H1 (cell line): ENCODE measurements at regions not wholly inside any gene's neighbourhood (a gene's known extent, or its start where the extent isn't known, plus 50 kb on each side); places are given as distances from the start of the nearest gene placed in this dataset.
"Not testable (repeated sequence)": the region's sequence is repeated elsewhere in the genome, so short reads cannot be mapped to it uniquely, and the experiment has no call there.

Experiments used
- CTCF ChIA-PET: fragments of 300-600 bp; sonication (Branson Sonifier 250); formaldehyde crosslinking; loops from one replicate; lab custom pipeline; 2021; ENCODE audit not compliant: partially characterized antibody; lab: Charles Lee
- POLR2A ChIA-PET: fragments of 300-600 bp; sonication (Branson Sonifier 250); formaldehyde crosslinking; loops from one replicate; lab custom pipeline; 2021; ENCODE audit warnings: inconsistent platforms; ENCODE audit not compliant: partially characterized antibody; lab: Charles Lee
- DNase-seq, 2 experiments: peaks; one replicate each; pipeline versions ENCODE4 v3.0.0 to v3.0.0-alpha.2; 2010 to 2022; ENCODE audit warnings: low spot score in 2 of 2, low read depth in 1 of 2, mixed read lengths in 1 of 2
- FAIRE-seq: peaks from 2 replicates; lab custom pipeline; 2011; peaks lifted over from hg19 to GRCh38; lab: Jason Lieb, UNC
- H2AFZ ChIP-seq: 2 replicates; pipeline ENCODE4 v1.8.1; 2012; ENCODE audit warnings: low read length, inconsistent platforms
- H2AK5ac ChIP-seq: 2 replicates; pipeline ENCODE4 v1.6.1; 2013; ENCODE audit warnings: low read depth, low read length
- H2BK120ac ChIP-seq: replicated peaks from 2 replicates; pipeline ENCODE3; 2013; ENCODE audit warnings: low read depth, low read length, inconsistent platforms
- H2BK12ac ChIP-seq: 2 replicates; pipeline ENCODE4 v1.6.1; 2013; ENCODE audit warnings: low read depth, low read length
- H2BK15ac ChIP-seq: 2 replicates; pipeline ENCODE4 v1.6.1; 2013; ENCODE audit warnings: low read length
- H2BK20ac ChIP-seq: 2 replicates; pipeline ENCODE4 v1.6.1; 2013; ENCODE audit warnings: low read length
- H2BK5ac ChIP-seq: 2 replicates; pipeline ENCODE4 v1.6.1; 2013; ENCODE audit warnings: low read depth, low read length
- H3K14ac ChIP-seq: 2 replicates; pipeline ENCODE4 v1.6.1; 2013; ENCODE audit warnings: inconsistent platforms; ENCODE audit not compliant: insufficient read length
- H3K18ac ChIP-seq: 2 replicates; pipeline ENCODE4 v1.6.1; 2013; ENCODE audit warnings: low read length; ENCODE audit errors: extremely low read depth
- H3K23ac ChIP-seq: 2 replicates; pipeline ENCODE4 v1.6.1; 2013; ENCODE audit warnings: inconsistent platforms; ENCODE audit not compliant: insufficient read length
- H3K23me2 ChIP-seq: 2 replicates; pipeline ENCODE4 v1.6.1; 2013; ENCODE audit warnings: low read depth, low read length
- H3K27ac ChIP-seq: 2 replicates; pipeline ENCODE4 v1.6.1; 2011; ENCODE audit warnings: low read depth, low read length, inconsistent platforms
- H3K27me3 ChIP-seq, 4 experiments: replicated peaks in 1 of 4; 1 replicate in 1 of 4; 2 replicates in 3 of 4; pipeline versions ENCODE4 v1.6.1 to v1.8.1; 2011 to 2013; ENCODE audit warnings: low read length in 3 of 4, mild to moderate bottlenecking in 3 of 4, inconsistent platforms in 2 of 4, mixed read lengths in 2 of 4, moderate library complexity in 1 of 4; ENCODE audit not compliant: control insufficient read depth in 3 of 4, insufficient read depth in 3 of 4; ENCODE audit errors: extremely low read depth in 1 of 4
- H3K36me3 ChIP-seq, 4 experiments: 2 replicates each; pipeline versions ENCODE4 v1.6.1 to v1.8.1; 2011 to 2013; ENCODE audit warnings: mild to moderate bottlenecking in 4 of 4, low read length in 3 of 4, moderate library complexity in 2 of 4, control low read depth in 1 of 4, inconsistent platforms in 1 of 4; ENCODE audit not compliant: insufficient read depth in 4 of 4, control insufficient read depth in 2 of 4
- H3K4ac ChIP-seq: replicated peaks from 2 replicates; pipeline ENCODE3; 2013; ENCODE audit warnings: low read length, low read depth, mixed read lengths, inconsistent platforms; ENCODE audit not compliant: insufficient read length
- H3K4me1 ChIP-seq, 4 experiments: replicated peaks in 1 of 4; 1 replicate in 1 of 4; 2 replicates in 3 of 4; pipeline versions ENCODE4 v1.6.1 to v1.8.1; 2011 to 2013; ENCODE audit warnings: low read length in 3 of 4, inconsistent platforms in 2 of 4, mixed read lengths in 1 of 4; ENCODE audit not compliant: insufficient read depth in 4 of 4, control insufficient read depth in 3 of 4
- H3K4me2 ChIP-seq, 2 experiments: 2 replicates each; pipeline versions ENCODE4 v1.6.1 to v1.8.1; 2011 to 2013; ENCODE audit warnings: low read depth in 2 of 2, low read length in 2 of 2, control low read depth in 1 of 2, inconsistent platforms in 1 of 2, mild to moderate bottlenecking in 1 of 2; ENCODE audit not compliant: insufficient read depth in 1 of 2
- H3K4me3 ChIP-seq, 4 experiments: fragments of 200-600, 300-600 bp in 1 of 4; sonication (generic), shearing (Covaris generic), sonication (Bioruptor Twin) in 1 of 4; 2 replicates each; pipeline versions ENCODE4 v1.5.1 to v1.8.1; 2011 to 2016; ENCODE audit warnings: low read length in 4 of 4, low read depth in 3 of 4, control low read depth in 2 of 4, inconsistent platforms in 2 of 4, mild to moderate bottlenecking in 2 of 4, mixed read lengths in 1 of 4, moderate library complexity in 1 of 4; ENCODE audit not compliant: insufficient read depth in 2 of 4; ENCODE audit errors: extremely low read depth in 1 of 4
- H3K56ac ChIP-seq: replicated peaks from 2 replicates; pipeline ENCODE3; 2013; ENCODE audit warnings: low read depth, mild to moderate bottlenecking, mixed read lengths, low read length, inconsistent platforms; ENCODE audit not compliant: insufficient read length
- H3K79me1 ChIP-seq: 2 replicates; pipeline ENCODE4 v1.6.1; 2013; ENCODE audit warnings: low read depth, low read length, control low read depth
- H3K79me2 ChIP-seq, 2 experiments: 2 replicates each; pipeline versions ENCODE4 v1.6.1 to v1.8.1; 2012 to 2013; ENCODE audit warnings: low read length in 2 of 2, mild to moderate bottlenecking in 2 of 2, inconsistent platforms in 1 of 2; ENCODE audit not compliant: insufficient read depth in 2 of 2, control insufficient read depth in 1 of 2
- H3K9ac ChIP-seq, 4 experiments: replicated peaks in 1 of 4; 1 replicate in 1 of 4; 2 replicates in 3 of 4; pipeline versions ENCODE4 v1.6.1 to v1.8.1; 2011 to 2013; ENCODE audit warnings: low read depth in 3 of 4, low read length in 3 of 4, control low read depth in 2 of 4, mild to moderate bottlenecking in 2 of 4, moderate library complexity in 2 of 4, inconsistent platforms in 1 of 4; ENCODE audit errors: extremely low read depth in 1 of 4
- H3K9me3 ChIP-seq, 2 experiments: 2 replicates each; pipeline versions ENCODE4 v1.6.1 to v1.8.1; 2012 to 2013; ENCODE audit warnings: mild to moderate bottlenecking in 2 of 2, moderate library complexity in 2 of 2, control low read depth in 1 of 2, inconsistent platforms in 1 of 2, low read depth in 1 of 2, low read length in 1 of 2, mixed read lengths in 1 of 2; ENCODE audit not compliant: insufficient read depth in 2 of 2
- H4K20me1 ChIP-seq, 2 experiments: replicated peaks in 1 of 2; 2 replicates each; pipeline versions ENCODE3 to v1.8.1; 2011 to 2013; ENCODE audit warnings: inconsistent platforms in 2 of 2, low read length in 2 of 2, mild to moderate bottlenecking in 1 of 2; ENCODE audit not compliant: insufficient read depth in 2 of 2, control insufficient read depth in 1 of 2
- H4K5ac ChIP-seq: 2 replicates; pipeline ENCODE4 v1.6.1; 2013; ENCODE audit warnings: low read length, low read depth, mixed read lengths, inconsistent platforms; ENCODE audit not compliant: insufficient read length
- H4K8ac ChIP-seq: 2 replicates; pipeline ENCODE4 v1.8.0; 2013; ENCODE audit warnings: mild to moderate bottlenecking, moderate library complexity, low read length, inconsistent platforms; ENCODE audit not compliant: insufficient read depth; ENCODE audit errors: extremely low read depth
- H4K91ac ChIP-seq: replicated peaks from 2 replicates; pipeline ENCODE3; 2013; ENCODE audit warnings: low read length, mixed read lengths, inconsistent platforms; ENCODE audit not compliant: insufficient read length
- WGBS, 2 experiments: shearing (Covaris generic) in 1 of 2; methylation state at CpG; one replicate each; pipeline versions ENCODE4 v1.1.6 to v1.1.7; 2013 to 2015; ENCODE audit warnings: low lambda C conversion rate in 2 of 2, mixed read lengths in 2 of 2, inconsistent platforms in 1 of 2, low coverage in 1 of 2, missing lambda C conversion rate in 1 of 2; ENCODE audit not compliant: insufficient replicate concordance in 2 of 2, insufficient coverage in 1 of 2, insufficient read length in 1 of 2; ENCODE audit errors: extremely low coverage in 1 of 2, missing lambda C conversion rate in 1 of 2; 5-methylcytosine and 5-hydroxymethylcytosine counted together

DNA sequence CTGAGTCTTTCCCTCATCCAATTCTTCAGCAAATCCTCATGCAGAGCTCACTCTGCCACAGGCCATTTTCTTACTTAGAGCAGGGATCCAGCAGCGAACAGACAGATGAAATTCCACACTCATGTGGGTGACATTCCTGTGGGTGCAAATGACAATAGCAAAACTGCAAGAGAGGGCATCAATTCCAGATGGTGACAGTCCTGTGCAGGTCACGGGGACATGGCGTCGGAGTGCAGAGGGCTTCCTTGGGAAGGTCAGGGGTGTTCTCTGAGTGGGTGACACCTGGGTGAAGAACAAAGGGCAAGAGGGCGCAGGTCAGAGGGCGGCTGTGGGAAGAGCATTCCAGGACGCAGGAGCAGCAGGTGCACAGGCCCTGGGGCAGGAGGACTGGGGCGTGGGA lies 500.0 kb downstream of the PREX1 start:
- H2AFZ ChIP-seq, POLR2A ChIA-PET, H3K79me1 ChIP-seq, H3K4me1 ChIP-seq, H2BK120ac ChIP-seq, H2BK12ac ChIP-seq, FAIRE-seq, H3K27ac ChIP-seq, H3K79me2 ChIP-seq, H3K9ac ChIP-seq, H4K91ac ChIP-seq, H3K4ac ChIP-seq, H4K5ac ChIP-seq, H2BK20ac ChIP-seq, H4K8ac ChIP-seq, H2BK15ac ChIP-seq, H2BK5ac ChIP-seq, H3K27me3 ChIP-seq, H3K23ac ChIP-seq, H2AK5ac ChIP-seq, H3K4me2 ChIP-seq, H3K14ac ChIP-seq, DNase-seq, H3K56ac ChIP-seq, H3K36me3 ChIP-seq, H4K20me1 ChIP-seq, H3K18ac ChIP-seq, H3K4me3 ChIP-seq, H3K9me3 ChIP-seq, H3K23me2 ChIP-seq: not testable (repeated sequence)
- 97% methylated on average over 7 of the region's 8 CpGs; no CpG with 5 or more reads in 1 of the 2 experiments for WGBS, 2 experiments
- CTCF ChIA-PET: interaction anchor here (1.1 kb wide), 2 partner anchors 30 to 292 kb away, joined by 3 to 4 read pairs; no protein-coding TSS in a partner anchor
